NCI-H187 (cell line): ENCODE measurements at regions not wholly inside any gene's neighbourhood (a gene's known extent, or its start where the extent isn't known, plus 50 kb on each side); places are given as distances from the start of the nearest gene placed in this dataset.

ENCODE experiments used
- DNase-seq, 2 experiments: peaks; one replicate each; lab custom pipeline; 2025; lab: John Stamatoyannopoulos, UW

- no peak for DNase-seq
These were observed 727.9 kb upstream of the SEMA6A start for GRCh38 chr5:117302473-117302872.

GRCh38 chr5:117299936-117300328, 725.3 kb upstream of the SEMA6A start:
- DNase-seq = no peak

- no peak for DNase-seq
These were observed 724.8 kb upstream of the SEMA6A start for GRCh38 chr5:117299224-117299935.

- DNase-seq = no peak
These were observed 722.2 kb upstream of the SEMA6A start for GRCh38 chr5:117296872-117297271.

GRCh38 chr5:117295941-117296340, 721.3 kb upstream of the SEMA6A start:
- DNase-seq = no peak

- no peak for DNase-seq
These were observed 712.2 kb upstream of the SEMA6A start for GRCh38 chr5:117286813-117287212.

GRCh38 chr5:117271656-117272055, 697.0 kb upstream of the SEMA6A start:
- DNase-seq = no peak

- DNase-seq = no peak
These were observed 691.7 kb upstream of the SEMA6A start for GRCh38 chr5:117266280-117266679.

- DNase-seq = no peak
These were observed 688.6 kb upstream of the SEMA6A start for GRCh38 chr5:117263231-117263630.

- DNase-seq = no peak
These were observed 688.0 kb upstream of the SEMA6A start for GRCh38 chr5:117262572-117263131.

- no peak for DNase-seq
These were observed 687.4 kb upstream of the SEMA6A start for GRCh38 chr5:117261948-117262571.

- no peak for DNase-seq
These were observed 680.8 kb upstream of the SEMA6A start for GRCh38 chr5:117255211-117256027.

GRCh38 chr5:117252566-117252965, 677.9 kb upstream of the SEMA6A start:
- DNase-seq = no peak

GRCh38 chr5:117249086-117249815, 674.6 kb upstream of the SEMA6A start:
- DNase-seq = no peak

GRCh38 chr5:117246424-117246823, 671.8 kb upstream of the SEMA6A start:
- no peak for DNase-seq

GRCh38 chr5:117245130-117245529, 670.5 kb upstream of the SEMA6A start:
- no peak for DNase-seq

GRCh38 chr5:117242028-117242427, 667.4 kb upstream of the SEMA6A start:
- no peak for DNase-seq

- no peak for DNase-seq
These were observed 662.3 kb upstream of the SEMA6A start for GRCh38 chr5:117236941-117237340.

- no peak for DNase-seq
These were observed 661.2 kb upstream of the SEMA6A start for GRCh38 chr5:117235786-117236185.

- no peak for DNase-seq
These were observed 655.8 kb upstream of the SEMA6A start for GRCh38 chr5:117230375-117230774.

- no peak for DNase-seq
These were observed 646.1 kb upstream of the SEMA6A start for GRCh38 chr5:117220730-117221129.

GRCh38 chr5:117218789-117219188, 644.2 kb upstream of the SEMA6A start:
- DNase-seq = no peak
